ENCODE measurements at regions not wholly inside any gene's neighbourhood (a gene's known extent, or its start where the extent isn't known, plus 50 kb on each side); places are given as distances from the start of the nearest gene placed in this dataset.

DNA sequence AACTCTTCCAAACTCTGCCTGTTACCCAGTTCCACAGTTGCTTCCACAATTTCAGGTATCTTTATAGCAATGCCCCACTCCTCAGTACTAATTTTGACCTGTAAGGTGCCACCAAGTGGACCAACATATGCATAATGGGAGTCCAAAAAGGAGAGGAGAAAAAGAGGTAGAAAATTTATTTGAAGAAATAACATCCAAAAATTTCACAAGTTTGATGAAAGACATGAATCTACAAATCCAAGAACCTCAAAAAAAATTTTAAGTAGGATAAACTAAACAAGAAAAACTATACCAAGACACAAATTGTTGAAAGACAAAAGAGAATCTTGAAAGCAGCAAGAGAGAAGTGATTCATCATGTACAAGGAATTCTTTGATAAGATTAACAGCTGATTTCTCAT lies 79.8 kb downstream of the BARX1 start:
- Histone ChIP-seq H3K27ac (ENCODE audit: low read depth, low read length) (no peak overlapping the region), H3K4me3 (ENCODE audit: low read depth, low read length) (no peak overlapping the region), H3K9me3 (ENCODE audit: control insufficient read depth, insufficient read depth, low read length) (peaks cover 12% of the 10 kb centered on the region; the same call in 1 of the 2 replicates), H3K27me3 (ENCODE audit: control insufficient read depth, insufficient read depth, low read length) (no peaks in the 10 kb centered on the region)
- no peak for DNase-seq (ENCODE audit: low read depth, low spot score)
- POLR2A ChIA-PET, result no interaction called here
- CTCF ChIA-PET, result interaction anchor here (1.0 kb wide), 1 partner anchor 47 kb away, joined by 4 read pairs; no protein-coding TSS in a partner anchor
- TF ChIP-seq, protein P1, sequence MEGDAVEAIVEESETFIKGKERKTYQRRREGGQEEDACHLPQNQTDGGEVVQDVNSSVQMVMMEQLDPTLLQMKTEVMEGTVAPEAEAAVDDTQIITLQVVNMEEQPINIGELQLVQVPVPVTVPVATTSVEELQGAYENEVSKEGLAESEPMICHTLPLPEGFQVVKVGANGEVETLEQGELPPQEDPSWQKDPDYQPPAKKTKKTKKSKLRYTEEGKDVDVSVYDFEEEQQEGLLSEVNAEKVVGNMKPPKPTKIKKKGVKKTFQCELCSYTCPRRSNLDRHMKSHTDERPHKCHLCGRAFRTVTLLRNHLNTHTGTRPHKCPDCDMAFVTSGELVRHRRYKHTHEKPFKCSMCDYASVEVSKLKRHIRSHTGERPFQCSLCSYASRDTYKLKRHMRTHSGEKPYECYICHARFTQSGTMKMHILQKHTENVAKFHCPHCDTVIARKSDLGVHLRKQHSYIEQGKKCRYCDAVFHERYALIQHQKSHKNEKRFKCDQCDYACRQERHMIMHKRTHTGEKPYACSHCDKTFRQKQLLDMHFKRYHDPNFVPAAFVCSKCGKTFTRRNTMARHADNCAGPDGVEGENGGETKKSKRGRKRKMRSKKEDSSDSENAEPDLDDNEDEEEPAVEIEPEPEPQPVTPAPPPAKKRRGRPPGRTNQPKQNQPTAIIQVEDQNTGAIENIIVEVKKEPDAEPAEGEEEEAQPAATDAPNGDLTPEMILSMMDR (IDR thresholded peaks at IDR 0.05; ENCODE audit: low read depth, low read length), result no peak

- no peak overlapping the region for H3K4me3 ChIP-seq (ENCODE audit: low read depth, low read length)
- no peaks in the 10 kb centered on the region for H3K27me3 ChIP-seq (ENCODE audit: control insufficient read depth, insufficient read depth, low read length)
- ChIA-PET POLR2A (no interaction called here), CTCF (no interaction called here)
- TF ChIP-seq, protein P1 (IDR thresholded peaks at IDR 0.05; ENCODE audit: low read depth, low read length), result no peak
- H3K9me3 ChIP-seq (ENCODE audit: control insufficient read depth, insufficient read depth, low read length), result peaks cover 12% of the 10 kb centered on the region; the same call in 1 of the 2 replicates
- H3K27ac ChIP-seq (ENCODE audit: low read depth, low read length), result no peak overlapping the region
- no peak for DNase-seq (ENCODE audit: low read depth, low spot score)
These were observed 80.9 kb downstream of the BARX1 start for GRCh38 chr9:93874242-93874641.

DNA sequence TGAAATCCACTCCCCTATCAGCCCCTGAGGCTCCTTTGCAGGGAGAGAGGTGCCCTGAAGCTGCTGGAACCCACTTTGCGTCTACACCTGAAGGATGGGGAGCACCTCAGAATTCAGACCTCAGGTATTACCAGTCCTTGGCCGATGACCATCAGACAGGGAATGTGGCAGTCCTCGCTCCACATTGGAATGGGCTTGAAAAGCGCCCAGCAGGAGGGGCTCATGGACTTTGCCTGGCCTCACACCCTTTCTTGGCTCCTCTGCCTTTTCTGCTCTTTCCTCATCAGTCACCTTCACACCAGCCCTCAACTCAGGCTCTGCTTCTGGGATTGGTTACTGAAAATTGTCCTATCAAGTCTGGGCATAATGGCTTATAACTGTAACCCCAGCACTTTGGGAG lies 83.9 kb downstream of the BARX1 start:
- no peak overlapping the region for H3K27ac ChIP-seq (ENCODE audit: low read depth, low read length)
- POLR2A ChIA-PET, result no interaction called here
- CTCF ChIA-PET, result no interaction called here
- H3K4me3 ChIP-seq (ENCODE audit: low read depth, low read length), result no peak overlapping the region
- no peaks in the 10 kb centered on the region for H3K27me3 ChIP-seq (ENCODE audit: control insufficient read depth, insufficient read depth, low read length)
- TF ChIP-seq, protein P1 (IDR thresholded peaks at IDR 0.05; ENCODE audit: low read depth, low read length), result no peak
- peaks cover 12% of the 10 kb centered on the region; the same call in 1 of the 2 replicates for H3K9me3 ChIP-seq (ENCODE audit: control insufficient read depth, insufficient read depth, low read length)
- DNase-seq (ENCODE audit: low read depth, low spot score), result no peak

- H3K4me3 ChIP-seq (ENCODE audit: low read depth, low read length), result no peak overlapping the region
- H3K27ac ChIP-seq (ENCODE audit: low read depth, low read length), result no peak overlapping the region
- TF ChIP-seq, protein P1 (IDR thresholded peaks at IDR 0.05; ENCODE audit: low read depth, low read length), result no peak
- POLR2A ChIA-PET, result no interaction called here
- H3K27me3 ChIP-seq (ENCODE audit: control insufficient read depth, insufficient read depth, low read length), result no peaks in the 10 kb centered on the region
- no peak for DNase-seq (ENCODE audit: low read depth, low spot score)
- peaks cover 8% of the 10 kb centered on the region; the same call in 1 of the 2 replicates for H3K9me3 ChIP-seq (ENCODE audit: control insufficient read depth, insufficient read depth, low read length)
- CTCF ChIA-PET, result no interaction called here
These were observed 85.3 kb downstream of the BARX1 start for GRCh38 chr9:93869863-93870262.

GRCh38 chr9:93869088-93869487 lies 86.1 kb downstream of the BARX1 start:
- TF ChIP-seq, protein P1 (IDR thresholded peaks at IDR 0.05; ENCODE audit: low read depth, low read length), result no peak
- peaks cover under 1% of the 10 kb centered on the region; the same call in 1 of the 2 replicates for H3K9me3 ChIP-seq (ENCODE audit: control insufficient read depth, insufficient read depth, low read length)
- POLR2A ChIA-PET, result no interaction called here

More at GRCh38 chr9:93869088-93869487, 86.1 kb downstream of the BARX1 start:
- Histone ChIP-seq H3K27me3 (ENCODE audit: control insufficient read depth, insufficient read depth, low read length) (no peaks in the 10 kb centered on the region), H3K4me3 (ENCODE audit: low read depth, low read length) (no peak overlapping the region), H3K27ac (ENCODE audit: low read depth, low read length) (no peak overlapping the region)
- CTCF ChIA-PET, result no interaction called here
- DNase-seq (ENCODE audit: low read depth, low spot score), result no peak

Data from AG04450 (cell line).